Glutamatergic neuron (in vitro differentiated cells): ENCODE measurements at regions not wholly inside any gene's neighbourhood (a gene's known extent, or its start where the extent isn't known, plus 50 kb on each side); places are given as distances from the start of the nearest gene placed in this dataset.

Experiments used
- DNase-seq: peaks from one replicate; pipeline ENCODE4 v3.0.0; 2022
- H3K27ac Mint-ChIP-seq: one replicate; pipeline ENCODE4 v1.8.0; 2020; ENCODE audit warnings: mild to moderate bottlenecking, mixed read lengths, inconsistent platforms; ENCODE audit not compliant: unreplicated experiment
- H3K27me3 Mint-ChIP-seq: one replicate; pipeline ENCODE4 v1.8.0; 2020; ENCODE audit warnings: mild to moderate bottlenecking, moderate library complexity, mixed read lengths, inconsistent platforms; ENCODE audit not compliant: unreplicated experiment
- H3K36me3 Mint-ChIP-seq: one replicate; pipeline ENCODE4 v1.8.0; 2020; ENCODE audit warnings: mild to moderate bottlenecking, mixed read lengths, inconsistent platforms; ENCODE audit not compliant: unreplicated experiment
- H3K4me1 Mint-ChIP-seq: one replicate; pipeline ENCODE4 v1.8.0; 2020; ENCODE audit warnings: mild to moderate bottlenecking, low read depth, mixed read lengths, inconsistent platforms; ENCODE audit not compliant: unreplicated experiment
- H3K4me3 Mint-ChIP-seq: one replicate; pipeline ENCODE4 v1.8.0; 2020; ENCODE audit warnings: mild to moderate bottlenecking, mixed read lengths, inconsistent platforms; ENCODE audit not compliant: unreplicated experiment
- H3K9me3 Mint-ChIP-seq: one replicate; pipeline ENCODE4 v1.8.0; 2020; ENCODE audit warnings: mild to moderate bottlenecking, moderate library complexity, mixed read lengths, inconsistent platforms; ENCODE audit not compliant: unreplicated experiment
- TF ChIP-seq, protein P1 (sequence below): fragments of 200-600 bp; sonication (generic); IDR thresholded peaks from one replicate; pipeline ENCODE4 v1.5.0; 2021; ENCODE audit not compliant: partially characterized antibody, unreplicated experiment

DNA sequence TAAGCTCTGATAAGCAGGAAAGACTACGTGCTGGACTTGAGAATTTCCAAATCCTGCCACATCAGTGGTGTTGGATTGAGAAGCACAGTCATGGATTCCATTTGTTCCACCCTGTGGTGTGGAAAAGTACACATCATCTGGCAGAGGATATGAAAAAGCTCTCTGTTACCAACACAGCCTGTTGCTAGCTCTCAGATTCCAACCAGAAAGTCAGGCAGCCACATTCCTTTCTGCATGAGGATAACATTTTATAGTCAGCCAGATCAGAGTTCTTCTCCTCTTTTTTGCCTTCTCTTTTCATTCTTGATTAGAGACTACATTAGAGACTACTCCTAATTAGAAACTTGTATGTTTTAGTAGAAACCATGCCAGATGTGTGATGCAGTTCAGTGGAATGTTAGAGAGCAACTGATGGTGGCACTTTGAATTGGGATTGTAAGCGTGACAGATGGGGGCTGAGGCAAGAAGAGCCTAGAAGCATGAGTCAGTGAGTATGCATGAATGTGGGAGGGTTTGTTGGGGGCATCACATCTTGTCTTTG lies 61.2 kb upstream of the STXBP6 start:
- no peak overlapping the region for H3K4me3 Mint-ChIP-seq
- H3K4me1 Mint-ChIP-seq: no peaks in the 10 kb centered on the region
- no peak overlapping the region for H3K27ac Mint-ChIP-seq
- no peaks in the 10 kb centered on the region for H3K36me3 Mint-ChIP-seq
- TF ChIP-seq, protein P1, sequence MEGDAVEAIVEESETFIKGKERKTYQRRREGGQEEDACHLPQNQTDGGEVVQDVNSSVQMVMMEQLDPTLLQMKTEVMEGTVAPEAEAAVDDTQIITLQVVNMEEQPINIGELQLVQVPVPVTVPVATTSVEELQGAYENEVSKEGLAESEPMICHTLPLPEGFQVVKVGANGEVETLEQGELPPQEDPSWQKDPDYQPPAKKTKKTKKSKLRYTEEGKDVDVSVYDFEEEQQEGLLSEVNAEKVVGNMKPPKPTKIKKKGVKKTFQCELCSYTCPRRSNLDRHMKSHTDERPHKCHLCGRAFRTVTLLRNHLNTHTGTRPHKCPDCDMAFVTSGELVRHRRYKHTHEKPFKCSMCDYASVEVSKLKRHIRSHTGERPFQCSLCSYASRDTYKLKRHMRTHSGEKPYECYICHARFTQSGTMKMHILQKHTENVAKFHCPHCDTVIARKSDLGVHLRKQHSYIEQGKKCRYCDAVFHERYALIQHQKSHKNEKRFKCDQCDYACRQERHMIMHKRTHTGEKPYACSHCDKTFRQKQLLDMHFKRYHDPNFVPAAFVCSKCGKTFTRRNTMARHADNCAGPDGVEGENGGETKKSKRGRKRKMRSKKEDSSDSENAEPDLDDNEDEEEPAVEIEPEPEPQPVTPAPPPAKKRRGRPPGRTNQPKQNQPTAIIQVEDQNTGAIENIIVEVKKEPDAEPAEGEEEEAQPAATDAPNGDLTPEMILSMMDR: no peak
- no peaks in the 10 kb centered on the region for H3K9me3 Mint-ChIP-seq
- no peak for DNase-seq
- no peaks in the 10 kb centered on the region for H3K27me3 Mint-ChIP-seq

DNA sequence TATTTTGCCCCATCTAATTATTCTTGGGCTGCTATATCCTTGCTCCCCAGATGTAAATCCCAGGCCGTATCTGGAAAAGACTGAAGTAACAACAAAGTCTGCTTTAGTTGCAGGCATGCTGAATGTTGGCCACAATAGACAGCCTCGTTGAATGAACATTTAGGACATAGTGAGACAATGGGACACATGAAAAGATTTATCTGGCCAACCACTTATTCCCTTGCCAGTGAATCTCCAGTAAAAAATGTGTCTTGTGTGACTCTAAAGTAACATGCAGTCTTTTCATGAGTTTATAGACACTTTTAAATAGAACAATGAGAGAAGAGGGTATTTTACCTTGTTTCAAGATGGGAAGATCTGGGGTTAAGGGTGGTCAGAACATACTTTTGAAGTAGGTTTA lies 60.2 kb upstream of the STXBP6 start:
- Mint-ChIP-seq H3K4me1 (no peaks in the 10 kb centered on the region), H3K27me3 (no peaks in the 10 kb centered on the region), H3K36me3 (no peaks in the 10 kb centered on the region)

DNA sequence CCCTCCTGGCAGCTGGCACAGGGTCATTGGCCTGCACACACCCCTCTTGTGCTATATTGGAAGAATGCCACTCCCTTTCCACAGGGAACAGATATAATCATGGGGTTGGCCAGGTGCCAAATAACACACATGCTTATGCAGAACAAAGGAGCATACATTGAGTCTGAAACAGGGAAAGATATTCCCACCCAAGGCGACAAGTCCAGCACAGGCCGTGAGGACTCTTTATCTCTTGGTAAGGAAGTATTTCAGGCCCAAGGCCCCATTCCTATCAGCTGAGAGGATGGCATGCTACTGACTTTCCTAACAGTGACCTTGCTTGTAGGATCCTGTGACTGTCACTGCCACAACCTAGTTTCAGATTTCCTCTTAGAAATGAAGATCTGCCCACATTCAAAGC lies 59.0 kb upstream of the STXBP6 start:
- no peak overlapping the region for H3K4me3 Mint-ChIP-seq
- TF ChIP-seq, protein P1: no peak
- DNase-seq: no peak

More for the DNA sequence above, 60.2 kb upstream of the STXBP6 start:
- H3K4me3 Mint-ChIP-seq: no peak overlapping the region
- TF ChIP-seq, protein P1: no peak
- H3K27ac Mint-ChIP-seq: no peak overlapping the region
- DNase-seq: no peak
- H3K9me3 Mint-ChIP-seq: no peaks in the 10 kb centered on the region

DNA sequence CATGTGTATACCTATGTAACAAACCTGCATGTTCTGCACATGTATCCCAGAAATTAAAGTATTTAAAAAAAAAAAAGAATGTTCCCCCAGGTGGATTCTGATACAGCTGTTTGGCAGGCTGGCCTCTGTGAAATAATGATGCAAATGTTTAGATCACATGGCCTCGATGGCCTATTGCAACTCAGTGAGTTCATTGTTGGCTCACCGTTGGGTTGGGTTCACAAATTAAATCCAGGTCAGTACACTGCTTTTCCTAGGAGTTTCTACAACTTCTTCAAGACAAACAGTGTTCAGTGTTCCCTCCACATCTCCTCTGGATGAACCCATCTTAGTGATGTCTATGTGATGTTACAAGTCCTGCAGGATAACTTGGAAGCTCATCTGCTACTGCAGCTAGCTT lies 58.3 kb upstream of the STXBP6 start:
- H3K27ac Mint-ChIP-seq: no peak overlapping the region
- H3K36me3 Mint-ChIP-seq: no peaks in the 10 kb centered on the region
- H3K4me1 Mint-ChIP-seq: no peaks in the 10 kb centered on the region
- no peak overlapping the region for H3K4me3 Mint-ChIP-seq
- TF ChIP-seq, protein P1: no peak
- no peaks in the 10 kb centered on the region for H3K9me3 Mint-ChIP-seq
- no peak for DNase-seq
- H3K27me3 Mint-ChIP-seq: no peaks in the 10 kb centered on the region

More for the DNA sequence above, 59.0 kb upstream of the STXBP6 start:
- Mint-ChIP-seq H3K36me3 (no peaks in the 10 kb centered on the region), H3K27me3 (no peaks in the 10 kb centered on the region), H3K4me1 (no peaks in the 10 kb centered on the region), H3K27ac (no peak overlapping the region), H3K9me3 (no peaks in the 10 kb centered on the region)

DNA sequence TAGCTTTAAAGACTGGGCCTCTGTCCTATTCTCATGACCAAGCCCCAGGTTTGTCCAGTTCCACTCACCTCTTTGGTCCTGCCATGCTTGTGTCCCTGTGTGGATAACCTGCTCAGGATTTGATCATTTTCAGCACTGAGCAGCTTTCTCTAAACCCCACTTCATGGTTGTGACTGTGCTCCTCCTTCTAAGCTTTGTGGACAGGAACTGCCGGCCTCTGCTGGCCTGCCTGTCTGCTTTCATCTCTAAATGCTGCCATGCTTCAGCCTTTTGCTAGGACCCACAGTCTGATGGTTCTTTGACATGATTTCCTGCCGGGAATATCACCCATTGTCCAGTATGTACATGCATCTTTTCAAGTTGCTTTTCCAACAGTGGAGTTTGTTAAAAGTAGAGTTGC lies 53.9 kb upstream of the STXBP6 start:
- no peaks in the 10 kb centered on the region for H3K9me3 Mint-ChIP-seq
- H3K36me3 Mint-ChIP-seq: no peaks in the 10 kb centered on the region
- TF ChIP-seq, protein P1: no peak
- no peak overlapping the region for H3K4me3 Mint-ChIP-seq
- no peak overlapping the region for H3K27ac Mint-ChIP-seq
- H3K27me3 Mint-ChIP-seq: no peaks in the 10 kb centered on the region
- H3K4me1 Mint-ChIP-seq: no peaks in the 10 kb centered on the region
- DNase-seq: no peak
